CD14-positive monocyte (primary cell): ENCODE measurements at regions not wholly inside any gene's neighbourhood (a gene's known extent, or its start where the extent isn't known, plus 50 kb on each side); places are given as distances from the start of the nearest gene placed in this dataset.

Experiments used
- DNase-seq, 3 donors: peaks; one replicate each; pipeline ENCODE4 v3.0.0-alpha.2; 2011 to 2022
- H2AFZ ChIP-seq: 2 replicates; pipeline ENCODE4 v1.6.0; 2012; ENCODE audit warnings: mild to moderate bottlenecking, low read depth, low read length, inconsistent platforms; ENCODE audit not compliant: insufficient read depth, poor library complexity, severe bottlenecking
- H3K27ac ChIP-seq, 2 donors: 1 replicate in 1 of 2; 2 replicates in 1 of 2; pipeline ENCODE4 v1.5.1; 2012 to 2013; ENCODE audit warnings: low read length in 2 of 2, control low read depth in 1 of 2, inconsistent platforms in 1 of 2, low read depth in 1 of 2, mild to moderate bottlenecking in 1 of 2
- H3K27me3 ChIP-seq, 2 donors: one replicate each; pipeline versions ENCODE4 v1.6.0 to v1.6.1; 2011 to 2013; ENCODE audit warnings: low read length in 2 of 2; ENCODE audit not compliant: control insufficient read depth in 2 of 2, insufficient read depth in 2 of 2
- H3K36me3 ChIP-seq, 2 donors: replicated peaks in 1 of 2; 1 replicate in 1 of 2; 2 replicates in 1 of 2; pipeline versions ENCODE4 v1.5.1 to v1.6.1; 2012 to 2013; ENCODE audit warnings: low read length in 2 of 2, control low read depth in 1 of 2, inconsistent platforms in 1 of 2, mild to moderate bottlenecking in 1 of 2; ENCODE audit not compliant: insufficient read depth in 2 of 2, control insufficient read depth in 1 of 2
- H3K4me1 ChIP-seq, 2 donors: 1 replicate in 1 of 2; 2 replicates in 1 of 2; pipeline versions ENCODE4 v1.5.1 to v1.6.1; 2012 to 2013; ENCODE audit warnings: low read length in 2 of 2, control low read depth in 1 of 2, inconsistent platforms in 1 of 2, mild to moderate bottlenecking in 1 of 2, moderate library complexity in 1 of 2; ENCODE audit not compliant: insufficient read depth in 2 of 2, control insufficient read depth in 1 of 2
- H3K4me2 ChIP-seq: replicated peaks from 2 replicates; pipeline ENCODE3; 2012; ENCODE audit warnings: low read length, moderate library complexity, mild to moderate bottlenecking; ENCODE audit not compliant: poor library complexity, severe bottlenecking; ENCODE audit errors: extremely low read depth
- H3K4me3 ChIP-seq, 3 experiments: fragments of 200-600 bp in 1 of 3; sonication (generic) in 1 of 3; replicated peaks in 1 of 3; 1 replicate in 2 of 3; 2 replicates in 1 of 3; pipeline ENCODE4 v1.5.1; 2011 to 2013; ENCODE audit warnings: low read length in 3 of 3, mild to moderate bottlenecking in 3 of 3, control low read depth in 2 of 3, low read depth in 2 of 3, inconsistent platforms in 1 of 3, moderate library complexity in 1 of 3
- H3K79me2 ChIP-seq: 2 replicates; pipeline ENCODE4 v1.6.0; 2012; ENCODE audit warnings: mild to moderate bottlenecking, control low read depth, inconsistent platforms, low read length, moderate library complexity; ENCODE audit not compliant: insufficient read depth
- H3K9ac ChIP-seq: 2 replicates; pipeline ENCODE4 v1.6.0; 2017; ENCODE audit warnings: low read length, mild to moderate bottlenecking; ENCODE audit not compliant: insufficient read depth, poor library complexity, severe bottlenecking
- H3K9me3 ChIP-seq, 2 donors: replicated peaks in 1 of 2; 1 replicate in 1 of 2; 2 replicates in 1 of 2; pipeline versions ENCODE4 v1.5.1 to v1.6.1; 2012 to 2013; ENCODE audit warnings: low read length in 2 of 2, control low read depth in 1 of 2; ENCODE audit not compliant: control insufficient read depth in 1 of 2, insufficient read depth in 1 of 2
- H4K20me1 ChIP-seq: 2 replicates; pipeline ENCODE4 v1.6.0; 2012; ENCODE audit warnings: mild to moderate bottlenecking, low read length, control low read depth, moderate library complexity; ENCODE audit not compliant: insufficient read depth
- H3K27ac Mint-ChIP-seq, 7 donors: one replicate each; pipeline ENCODE4 v1.8.0; 2020; ENCODE audit warnings: mild to moderate bottlenecking in 7 of 7, mixed read lengths in 7 of 7, moderate library complexity in 6 of 7, inconsistent platforms in 2 of 7
- H3K27me3 Mint-ChIP-seq, 3 donors: one replicate each; pipeline ENCODE4 v1.8.0; 2021 to 2022; ENCODE audit warnings: low read depth in 3 of 3, mild to moderate bottlenecking in 3 of 3, mixed read lengths in 3 of 3, moderate library complexity in 3 of 3, inconsistent platforms in 1 of 3
- H3K36me3 Mint-ChIP-seq, 2 donors: one replicate each; pipeline ENCODE4 v1.8.0; 2020; ENCODE audit warnings: mixed read lengths in 2 of 2, inconsistent platforms in 1 of 2, mild to moderate bottlenecking in 1 of 2
- H3K4me1 Mint-ChIP-seq: one replicate; pipeline ENCODE4 v1.8.0; 2020; ENCODE audit warnings: mild to moderate bottlenecking, mixed read lengths
- H3K4me3 Mint-ChIP-seq, 2 donors: one replicate each; pipeline ENCODE4 v1.8.0; 2020; ENCODE audit warnings: mild to moderate bottlenecking in 2 of 2, mixed read lengths in 2 of 2, moderate library complexity in 1 of 2
- H3K9me3 Mint-ChIP-seq, 7 donors: one replicate each; pipeline ENCODE4 v1.8.0; 2020 to 2022; ENCODE audit warnings: mixed read lengths in 7 of 7, mild to moderate bottlenecking in 6 of 7, moderate library complexity in 6 of 7, inconsistent platforms in 2 of 7
- intact Hi-C, 2 donors: fragments of 100-400 bp; cut with micrococcal nuclease; formaldehyde crosslinking; loops; one replicate each; pipeline versions ENCODE4 v1.15.0 to v1.15.1; 2023
- TF ChIP-seq, protein P1 (sequence below): fragments of 200-600 bp; IDR thresholded peaks from one replicate; pipeline ENCODE4 v1.8.0; 2022; ENCODE audit warnings: antibody characterized with exemption, mild to moderate bottlenecking

DNA sequence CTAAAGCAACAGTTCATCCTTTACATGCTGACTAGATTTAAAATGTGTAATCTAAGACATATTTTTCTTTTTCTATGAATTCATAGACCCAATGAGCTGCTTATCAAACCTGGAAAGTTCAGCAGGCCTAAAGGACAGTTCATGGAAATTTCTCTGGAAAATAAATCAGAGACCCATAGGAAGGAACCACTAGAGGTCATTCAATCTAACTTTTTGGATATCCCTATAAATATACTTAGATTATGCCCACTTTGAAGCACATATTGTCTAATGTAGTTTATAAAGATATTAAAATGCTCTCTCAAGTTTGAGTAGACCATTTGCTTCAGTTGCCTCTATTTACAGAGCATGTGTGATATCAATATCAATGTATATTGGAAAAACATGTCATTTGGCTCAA lies 473.0 kb downstream of the FAT4 start:
- H3K4me1 ChIP-seq: no peaks in the 10 kb centered on the region
- no peak overlapping the region for H3K4me3 ChIP-seq
- H3K36me3 ChIP-seq: no peaks in the 10 kb centered on the region
- H3K27ac ChIP-seq: no peak overlapping the region
- H2AFZ ChIP-seq: no peak overlapping the region
- no peaks in the 10 kb centered on the region for H3K4me1 Mint-ChIP-seq
- H3K27me3 ChIP-seq: no peaks in the 10 kb centered on the region
- no peak overlapping the region for H3K4me3 Mint-ChIP-seq
- H3K36me3 Mint-ChIP-seq: no peaks in the 10 kb centered on the region
- no peak overlapping the region for H3K4me2 ChIP-seq
- H3K79me2 ChIP-seq: no peaks in the 10 kb centered on the region
- TF ChIP-seq, protein P1, sequence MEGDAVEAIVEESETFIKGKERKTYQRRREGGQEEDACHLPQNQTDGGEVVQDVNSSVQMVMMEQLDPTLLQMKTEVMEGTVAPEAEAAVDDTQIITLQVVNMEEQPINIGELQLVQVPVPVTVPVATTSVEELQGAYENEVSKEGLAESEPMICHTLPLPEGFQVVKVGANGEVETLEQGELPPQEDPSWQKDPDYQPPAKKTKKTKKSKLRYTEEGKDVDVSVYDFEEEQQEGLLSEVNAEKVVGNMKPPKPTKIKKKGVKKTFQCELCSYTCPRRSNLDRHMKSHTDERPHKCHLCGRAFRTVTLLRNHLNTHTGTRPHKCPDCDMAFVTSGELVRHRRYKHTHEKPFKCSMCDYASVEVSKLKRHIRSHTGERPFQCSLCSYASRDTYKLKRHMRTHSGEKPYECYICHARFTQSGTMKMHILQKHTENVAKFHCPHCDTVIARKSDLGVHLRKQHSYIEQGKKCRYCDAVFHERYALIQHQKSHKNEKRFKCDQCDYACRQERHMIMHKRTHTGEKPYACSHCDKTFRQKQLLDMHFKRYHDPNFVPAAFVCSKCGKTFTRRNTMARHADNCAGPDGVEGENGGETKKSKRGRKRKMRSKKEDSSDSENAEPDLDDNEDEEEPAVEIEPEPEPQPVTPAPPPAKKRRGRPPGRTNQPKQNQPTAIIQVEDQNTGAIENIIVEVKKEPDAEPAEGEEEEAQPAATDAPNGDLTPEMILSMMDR: no peak
- H3K9me3 Mint-ChIP-seq: no peaks in the 10 kb centered on the region
- no peak overlapping the region for H3K9ac ChIP-seq
- no peaks in the 10 kb centered on the region for H4K20me1 ChIP-seq
- H3K9me3 ChIP-seq: no peaks in the 10 kb centered on the region
- peaks cover 0 to 1% (median 1%) of the 10 kb centered on the region in 3 donors for H3K27me3 Mint-ChIP-seq
- H3K27ac Mint-ChIP-seq: no peak overlapping the region
- DNase-seq: no peak
- intact Hi-C loops: no loop called here

DNA sequence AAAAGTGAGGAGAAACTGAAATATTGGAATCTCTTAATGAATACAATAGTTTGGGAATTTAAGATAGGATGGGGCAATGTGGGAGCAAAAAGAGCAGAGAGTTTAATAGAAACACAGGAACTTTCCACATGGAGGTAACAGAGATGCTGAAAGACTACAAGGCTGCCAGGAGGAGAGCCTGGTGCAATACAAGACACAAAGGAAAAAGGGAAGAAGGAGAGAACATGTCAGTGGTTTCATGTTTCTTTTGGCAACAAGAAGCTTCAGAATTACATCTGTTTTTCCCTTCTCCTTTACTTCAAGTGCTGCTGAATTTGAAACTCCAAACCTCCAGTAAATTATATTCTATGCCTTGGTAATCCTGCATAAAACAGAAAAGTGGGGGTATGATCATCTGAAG lies 474.3 kb downstream of the FAT4 start:
- intact Hi-C loops: no loop called here
- H3K27ac ChIP-seq: no peak overlapping the region
- Mint-ChIP-seq H3K27me3 (peaks cover 0 to 1% (median 1%) of the 10 kb centered on the region in 3 donors), H3K27ac (no peak overlapping the region), H3K9me3 (no peaks in the 10 kb centered on the region), H3K36me3 (no peaks in the 10 kb centered on the region), H3K4me3 (no peak overlapping the region), H3K4me1 (no peaks in the 10 kb centered on the region)
- no peaks in the 10 kb centered on the region for H3K79me2 ChIP-seq
- no peak overlapping the region for H3K4me2 ChIP-seq
- H2AFZ ChIP-seq: no peak overlapping the region
- H3K4me3 ChIP-seq: no peak overlapping the region
- H3K27me3 ChIP-seq: no peaks in the 10 kb centered on the region
- no peaks in the 10 kb centered on the region for H3K36me3 ChIP-seq
- no peak for DNase-seq
- no peaks in the 10 kb centered on the region for H3K4me1 ChIP-seq
- TF ChIP-seq, protein P1: no peak
- H3K9ac ChIP-seq: no peak overlapping the region
- no peaks in the 10 kb centered on the region for H3K9me3 ChIP-seq
- H4K20me1 ChIP-seq: no peaks in the 10 kb centered on the region
